Natural killer cell (primary cell): ENCODE measurements at regions not wholly inside any gene's neighbourhood (a gene's known extent, or its start where the extent isn't known, plus 50 kb on each side); places are given as distances from the start of the nearest gene placed in this dataset.

Source experiments
- ATAC-seq, 3 donors: fragments of 150-1000 bp in 2 of 3; fragments of 200-7000 bp in 1 of 3; cut with Tn5 transposase; 1 replicate in 1 of 3; 2 replicates in 2 of 3; pipeline ENCODE4 v1.10.0; 2021; ENCODE audit warnings: mild to moderate bottlenecking in 2 of 3, moderate library complexity in 2 of 3
- DNase-seq, 2 donors: peaks; one replicate each; pipeline versions ENCODE4 v3.0.0 to v3.0.0-alpha.2; 2013 to 2021; ENCODE audit warnings: mixed read lengths in 1 of 2
- H3K27ac ChIP-seq: one replicate; pipeline ENCODE4 v1.5.1; 2013; ENCODE audit warnings: mild to moderate bottlenecking, low read length
- H3K27me3 ChIP-seq: one replicate; pipeline ENCODE4 v1.6.1; 2013; ENCODE audit warnings: low read length; ENCODE audit not compliant: control insufficient read depth, insufficient read depth
- H3K36me3 ChIP-seq: one replicate; pipeline ENCODE4 v1.6.1; 2013; ENCODE audit warnings: low read length; ENCODE audit not compliant: control insufficient read depth, insufficient read depth
- H3K4me1 ChIP-seq: one replicate; pipeline ENCODE4 v1.6.1; 2013; ENCODE audit warnings: low read length; ENCODE audit not compliant: control insufficient read depth, insufficient read depth
- H3K4me3 ChIP-seq: one replicate; pipeline ENCODE4 v1.5.1; 2013; ENCODE audit warnings: low read length
- H3K9me3 ChIP-seq: one replicate; pipeline ENCODE4 v1.6.1; 2013; ENCODE audit warnings: low read length; ENCODE audit not compliant: control insufficient read depth, insufficient read depth
- H3K27ac Mint-ChIP-seq, 2 donors: one replicate each; pipeline ENCODE4 v1.8.0; 2022; ENCODE audit warnings: mild to moderate bottlenecking in 2 of 2, mixed read lengths in 2 of 2, moderate library complexity in 1 of 2
- H3K27me3 Mint-ChIP-seq, 2 donors: one replicate each; pipeline ENCODE4 v1.8.0; 2022; ENCODE audit warnings: low read depth in 2 of 2, mixed read lengths in 2 of 2
- H3K36me3 Mint-ChIP-seq: one replicate; pipeline ENCODE4 v1.8.0; 2022; ENCODE audit warnings: mixed read lengths
- H3K4me1 Mint-ChIP-seq, 2 donors: one replicate each; pipeline ENCODE4 v1.8.0; 2022; ENCODE audit warnings: mixed read lengths in 2 of 2
- H3K4me3 Mint-ChIP-seq: one replicate; pipeline ENCODE4 v1.8.0; 2022; ENCODE audit warnings: mild to moderate bottlenecking, moderate library complexity, mixed read lengths
- H3K9me3 Mint-ChIP-seq, 2 donors: one replicate each; pipeline ENCODE4 v1.8.0; 2022; ENCODE audit warnings: mixed read lengths in 2 of 2
- CTCF ChIP-seq: fragments of 200-600 bp; IDR thresholded peaks from one replicate; pipeline ENCODE4 v1.8.0; 2022; ENCODE audit warnings: antibody characterized with exemption
- WGBS: methylation state at CpG from one replicate; pipeline ENCODE4 v1.1.7; 2013; ENCODE audit warnings: missing lambda C conversion rate; ENCODE audit not compliant: insufficient coverage; 5-methylcytosine and 5-hydroxymethylcytosine counted together
- intact Hi-C: fragments of 100-400 bp; cut with micrococcal nuclease; formaldehyde crosslinking; loops from one replicate; pipeline ENCODE4 v1.14.2; 2022

- DNase-seq (no peak), ATAC-seq (no peak)
- 81% methylated on average over 3 of the region's 3 CpGs for WGBS
- no peaks in the 10 kb centered on the region for H3K36me3 Mint-ChIP-seq
- H3K27ac Mint-ChIP-seq = no peak overlapping the region
- H3K9me3 ChIP-seq = no peaks in the 10 kb centered on the region
- peaks cover 8% of the 10 kb centered on the region for H3K4me1 ChIP-seq
- no peak overlapping the region for H3K27ac ChIP-seq
- no peaks in the 10 kb centered on the region for H3K36me3 ChIP-seq
- H3K9me3 Mint-ChIP-seq = no peaks in the 10 kb centered on the region
- H3K4me3 Mint-ChIP-seq = no peak overlapping the region
- no peaks in the 10 kb centered on the region for H3K27me3 ChIP-seq
- H3K27me3 Mint-ChIP-seq = no peaks in the 10 kb centered on the region
- H3K4me3 ChIP-seq = no peak overlapping the region
- intact Hi-C loops = no loop called here
- TF ChIP-seq CTCF = no peak
- peaks cover 7 to 10% of the 10 kb centered on the region in 2 donors for H3K4me1 Mint-ChIP-seq
These were observed 94.7 kb upstream of the CDC42EP3 start for GRCh38 chr2:37766106-37766505.

- Histone ChIP-seq H3K36me3 (no peaks in the 10 kb centered on the region), H3K9me3 (no peaks in the 10 kb centered on the region), H3K27me3 (no peaks in the 10 kb centered on the region), H3K4me1 (peaks cover 12% of the 10 kb centered on the region), H3K27ac (no peak overlapping the region), H3K4me3 (no peak overlapping the region)
- intact Hi-C loops = no loop called here
- ATAC-seq (no peak), DNase-seq (no peak)
- TF ChIP-seq CTCF = no peak
- no peak overlapping the region for H3K27ac Mint-ChIP-seq
- no peaks in the 10 kb centered on the region for H3K9me3 Mint-ChIP-seq
- H3K4me3 Mint-ChIP-seq = no peak overlapping the region
- peaks cover 16 to 19% of the 10 kb centered on the region in 2 donors for H3K4me1 Mint-ChIP-seq
- H3K36me3 Mint-ChIP-seq = no peaks in the 10 kb centered on the region
- no peaks in the 10 kb centered on the region for H3K27me3 Mint-ChIP-seq
These were observed 95.6 kb upstream of the CDC42EP3 start for GRCh38 chr2:37767046-37767445.

GRCh38 chr2:37767959-37768925 lies 96.8 kb upstream of the CDC42EP3 start:
- no peaks in the 10 kb centered on the region for H3K36me3 Mint-ChIP-seq
- H3K4me1 Mint-ChIP-seq = peaks cover 18 to 30% of the 10 kb centered on the region in 2 donors
- H3K27ac ChIP-seq = no peak overlapping the region

More at GRCh38 chr2:37767959-37768925, 96.8 kb upstream of the CDC42EP3 start:
- Histone ChIP-seq H3K4me1 (peaks cover 16% of the 10 kb centered on the region), H3K4me3 (no peak overlapping the region), H3K27me3 (no peaks in the 10 kb centered on the region), H3K36me3 (no peaks in the 10 kb centered on the region), H3K9me3 (no peaks in the 10 kb centered on the region)
- TF ChIP-seq CTCF = no peak
- Mint-ChIP-seq H3K27ac (no peak overlapping the region), H3K27me3 (no peaks in the 10 kb centered on the region), H3K9me3 (no peaks in the 10 kb centered on the region), H3K4me3 (no peak overlapping the region)
- no peak for DNase-seq
- intact Hi-C loops = no loop called here
- no peak for ATAC-seq
- 33% methylated on average over 4 of the region's 6 CpGs for WGBS
